Endothelial cell of umbilical vein (primary cell): ENCODE measurements at regions not wholly inside any gene's neighbourhood (a gene's known extent, or its start where the extent isn't known, plus 50 kb on each side); places are given as distances from the start of the nearest gene placed in this dataset.
"Not testable (repeated sequence)": the region's sequence is repeated elsewhere in the genome, so short reads cannot be mapped to it uniquely, and the experiment has no call there.

Experiments used
- BruUV-seq: library from RNA; stranded (reverse); fragments of 400-500 nt; replicated peaks from 2 replicates; lab custom pipeline; 2021; lab: Mats Ljungman, UMichigan
- CTCF ChIA-PET: fragments of 300-600, 350-600 bp; sonication (Branson Sonifier 250); formaldehyde crosslinking; loops from one replicate; lab custom pipeline; 2021; ENCODE audit warnings: antibody characterized with exemption, inconsistent platforms; lab: Charles Lee
- POLR2A ChIA-PET: fragments of 300-600, 350-600 bp; sonication (Branson Sonifier 250); formaldehyde crosslinking; loops from one replicate; lab custom pipeline; 2021; ENCODE audit warnings: antibody characterized with exemption, inconsistent platforms; lab: Charles Lee
- DNase-seq: peaks from one replicate; pipeline ENCODE4 v3.0.0-alpha.2; 2011; ENCODE audit warnings: low read depth, low spot score
- FAIRE-seq: peaks from 2 replicates; lab custom pipeline; 2011; peaks lifted over from hg19 to GRCh38; lab: Jason Lieb, UNC
- H2AFZ ChIP-seq: 2 replicates; pipeline ENCODE4 v1.6.0; 2012; ENCODE audit warnings: low read depth, low read length, control low read depth, inconsistent platforms
- H3K27ac ChIP-seq: 2 replicates; pipeline ENCODE4 v1.5.1; 2011; ENCODE audit warnings: low read depth, mild to moderate bottlenecking, control low read depth, low read length, moderate library complexity; ENCODE audit not compliant: insufficient read depth
- H3K27me3 ChIP-seq, 2 experiments: 2 replicates each; pipeline versions ENCODE4 v1.6.0 to v1.6.1; 2011; ENCODE audit warnings: low read length in 2 of 2, mixed read lengths in 1 of 2; ENCODE audit not compliant: control insufficient read depth in 2 of 2, insufficient read depth in 2 of 2
- H3K36me3 ChIP-seq, 2 experiments: 2 replicates in 1 of 2; 3 replicates in 1 of 2; pipeline ENCODE4 v1.5.1; 2011; ENCODE audit warnings: low read length in 2 of 2, mild to moderate bottlenecking in 1 of 2, moderate library complexity in 1 of 2; ENCODE audit not compliant: control insufficient read depth in 2 of 2, insufficient read depth in 2 of 2; ENCODE audit errors: extremely low read depth in 1 of 2
- H3K4me1 ChIP-seq: 3 replicates; pipeline ENCODE4 v1.5.1; 2011; ENCODE audit warnings: mild to moderate bottlenecking, low read length; ENCODE audit not compliant: control insufficient read depth, insufficient read depth; ENCODE audit errors: extremely low read depth
- H3K4me2 ChIP-seq: 2 replicates; pipeline ENCODE4 v1.6.1; 2011; ENCODE audit warnings: low read length, control low read depth, mixed read lengths; ENCODE audit not compliant: insufficient read depth
- H3K4me3 ChIP-seq, 3 experiments: fragments of 200-600 bp in 1 of 3; sonication (generic), shearing (Covaris generic) in 1 of 3; replicated peaks in 1 of 3; 2 replicates each; pipeline ENCODE4 v1.5.1; 2011 to 2016; ENCODE audit warnings: control low read depth in 3 of 3, low read length in 3 of 3, mild to moderate bottlenecking in 2 of 3, inconsistent platforms in 1 of 3, low read depth in 1 of 3, moderate library complexity in 1 of 3; ENCODE audit not compliant: insufficient read depth in 1 of 3
- H3K79me2 ChIP-seq: 2 replicates; pipeline ENCODE4 v1.6.0; 2012; ENCODE audit warnings: low read length, inconsistent platforms; ENCODE audit not compliant: control insufficient read depth, insufficient read depth
- H3K9ac ChIP-seq: replicated peaks from 2 replicates; pipeline ENCODE3; 2011; ENCODE audit warnings: low read length, control low read depth; ENCODE audit not compliant: insufficient read depth; ENCODE audit errors: extremely low read depth
- H3K9me1 ChIP-seq: replicated peaks from 3 replicates; pipeline ENCODE4 v1.6.0; 2011; ENCODE audit warnings: mild to moderate bottlenecking, low read length; ENCODE audit not compliant: control insufficient read depth, insufficient read depth; ENCODE audit errors: extremely low read depth
- H3K9me3 ChIP-seq: replicated peaks from 2 replicates; pipeline ENCODE4 v1.5.1; 2012; ENCODE audit warnings: low read length, inconsistent platforms; ENCODE audit not compliant: control insufficient read depth, insufficient read depth
- H4K20me1 ChIP-seq: replicated peaks from 2 replicates; pipeline ENCODE3; 2011; ENCODE audit warnings: mild to moderate bottlenecking, low read length; ENCODE audit not compliant: control insufficient read depth, insufficient read depth; ENCODE audit errors: extremely low read depth
- EZH2 ChIP-seq: IDR thresholded peaks from 2 replicates; pipeline ENCODE4 v1.6.1; 2012; ENCODE audit warnings: borderline replicate concordance, low read depth, mild to moderate bottlenecking, moderate library complexity, low read length, inconsistent platforms; ENCODE audit not compliant: severe bottlenecking
- FOS ChIP-seq: IDR thresholded peaks from 2 replicates; pipeline ENCODE4 v1.6.1; 2011; ENCODE audit warnings: mild to moderate bottlenecking, low read length, moderate library complexity, borderline replicate concordance; ENCODE audit not compliant: insufficient read depth
- GATA2 ChIP-seq: IDR thresholded peaks from 2 replicates; pipeline ENCODE4 v1.7.0; 2011; ENCODE audit warnings: low read depth, mild to moderate bottlenecking, moderate library complexity, mixed read lengths, low read length; ENCODE audit not compliant: insufficient read length, insufficient read depth
- JUN ChIP-seq: IDR thresholded peaks from 2 replicates; pipeline ENCODE4 v1.6.1; 2011; ENCODE audit warnings: borderline replicate concordance, low read depth; ENCODE audit not compliant: insufficient read length, insufficient read depth
- MYC ChIP-seq: IDR thresholded peaks from one replicate; pipeline ENCODE4 v1.6.1; 2011; ENCODE audit warnings: mild to moderate bottlenecking, low read depth, low read length
- POLR2A ChIP-seq: IDR thresholded peaks from 2 replicates; pipeline ENCODE4 v1.6.1; 2012; ENCODE audit warnings: low read depth, mild to moderate bottlenecking, control low read depth, low read length
- POLR2AphosphoS5 ChIP-seq: IDR thresholded peaks from 2 replicates; pipeline ENCODE4 v1.6.1; 2012; ENCODE audit warnings: low read depth, mild to moderate bottlenecking, control low read depth, low read length, moderate library complexity; ENCODE audit not compliant: insufficient read depth
- dilution Hi-C: fragments of 300-500 bp; cut with MboI; formaldehyde crosslinking; loops from one replicate; pipeline ENCODE4 v1.15.0; 2019; ENCODE audit warnings: low sequenced_read_pairs; ENCODE audit not compliant: extremely low pct_ligation_motif_present
- intact Hi-C: fragments of 100-400 bp; cut with micrococcal nuclease; formaldehyde crosslinking; loops from one replicate; pipeline ENCODE4 v1.10.0; 2022
- TF ChIP-seq, protein P1 (sequence below): IDR thresholded peaks from 2 replicates; pipeline ENCODE4 v1.6.1; 2011; ENCODE audit not compliant: insufficient read depth, insufficient read length
- TF ChIP-seq, protein P2 (sequence below), 2 donors: IDR thresholded peaks; 1 replicate in 1 of 2; 2 replicates in 1 of 2; pipeline ENCODE4 v1.5.1; 2011; ENCODE audit warnings: low read length in 2 of 2, mild to moderate bottlenecking in 2 of 2, moderate library complexity in 2 of 2, control low read depth in 1 of 2, inconsistent platforms in 1 of 2, low read depth in 1 of 2; ENCODE audit not compliant: insufficient read depth in 1 of 2; ENCODE audit errors: extremely low read depth in 1 of 2

DNA sequence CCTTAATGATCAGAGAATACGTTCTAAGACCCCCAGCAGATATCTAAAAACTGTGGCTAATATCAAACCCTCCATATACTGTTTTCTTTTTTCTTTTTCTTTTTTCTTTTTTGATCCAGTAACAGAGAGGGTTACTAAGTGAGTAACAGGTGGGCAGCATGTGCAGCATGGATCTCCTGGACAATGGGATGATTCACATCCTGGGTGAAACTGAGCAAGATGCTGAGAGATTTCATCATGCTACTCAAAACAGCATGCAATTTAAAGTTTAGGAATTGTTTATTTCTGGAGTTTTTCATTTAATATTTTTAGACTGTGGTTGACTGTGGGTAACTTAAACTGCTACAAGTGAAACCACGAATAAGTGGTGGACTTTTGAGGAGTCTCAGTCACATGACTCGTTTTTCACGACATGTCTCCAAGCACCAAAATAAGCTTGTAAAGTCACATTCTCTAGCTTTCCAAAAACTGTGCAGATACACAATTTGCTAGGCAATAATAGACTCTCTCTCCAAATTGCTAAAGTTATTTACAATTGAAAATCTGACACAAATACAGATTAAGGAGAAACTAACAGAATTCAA lies 716.2 kb downstream of the NXPH1 start:
- CTCF ChIA-PET, result no interaction called here
- FAIRE-seq, result no peak
- Histone ChIP-seq H3K9ac (no peak overlapping the region), H3K9me3 (peaks cover 3% of the 10 kb centered on the region), H3K36me3 (no peaks in the 10 kb centered on the region), H3K4me1 (no peaks in the 10 kb centered on the region), H3K27me3 (no peaks in the 10 kb centered on the region), H3K4me3 (no peak overlapping the region), H3K9me1 (no peaks in the 10 kb centered on the region), H2AFZ (no peak overlapping the region), H3K4me2 (no peak overlapping the region), H3K27ac (no peak overlapping the region), H4K20me1 (no peaks in the 10 kb centered on the region), H3K79me2 (no peaks in the 10 kb centered on the region)
- POLR2A ChIA-PET, result no interaction called here
- intact Hi-C loops, result no loop called here
- no TSS peak for BruUV-seq
- dilution Hi-C loops, result no loop called here
- TF ChIP-seq, protein P1, sequence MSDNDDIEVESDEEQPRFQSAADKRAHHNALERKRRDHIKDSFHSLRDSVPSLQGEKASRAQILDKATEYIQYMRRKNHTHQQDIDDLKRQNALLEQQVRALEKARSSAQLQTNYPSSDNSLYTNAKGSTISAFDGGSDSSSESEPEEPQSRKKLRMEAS, result no peak
- TF ChIP-seq, protein P2, sequence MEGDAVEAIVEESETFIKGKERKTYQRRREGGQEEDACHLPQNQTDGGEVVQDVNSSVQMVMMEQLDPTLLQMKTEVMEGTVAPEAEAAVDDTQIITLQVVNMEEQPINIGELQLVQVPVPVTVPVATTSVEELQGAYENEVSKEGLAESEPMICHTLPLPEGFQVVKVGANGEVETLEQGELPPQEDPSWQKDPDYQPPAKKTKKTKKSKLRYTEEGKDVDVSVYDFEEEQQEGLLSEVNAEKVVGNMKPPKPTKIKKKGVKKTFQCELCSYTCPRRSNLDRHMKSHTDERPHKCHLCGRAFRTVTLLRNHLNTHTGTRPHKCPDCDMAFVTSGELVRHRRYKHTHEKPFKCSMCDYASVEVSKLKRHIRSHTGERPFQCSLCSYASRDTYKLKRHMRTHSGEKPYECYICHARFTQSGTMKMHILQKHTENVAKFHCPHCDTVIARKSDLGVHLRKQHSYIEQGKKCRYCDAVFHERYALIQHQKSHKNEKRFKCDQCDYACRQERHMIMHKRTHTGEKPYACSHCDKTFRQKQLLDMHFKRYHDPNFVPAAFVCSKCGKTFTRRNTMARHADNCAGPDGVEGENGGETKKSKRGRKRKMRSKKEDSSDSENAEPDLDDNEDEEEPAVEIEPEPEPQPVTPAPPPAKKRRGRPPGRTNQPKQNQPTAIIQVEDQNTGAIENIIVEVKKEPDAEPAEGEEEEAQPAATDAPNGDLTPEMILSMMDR (IDR thresholded peaks at IDR 0.05; ENCODE audit: extremely low read depth in 1 of 2, insufficient read depth in 1 of 2, low read depth in 1 of 2, low read length in 2 of 2), result no peak
- TF ChIP-seq GATA2, result no peak
- no peak for TF ChIP-seq JUN
- TF ChIP-seq FOS, result no peak
- TF ChIP-seq EZH2, result no peak
- no peak for TF ChIP-seq POLR2A
- TF ChIP-seq POLR2AphosphoS5, result no peak
- TF ChIP-seq MYC, result no peak
- no peak for DNase-seq

DNA sequence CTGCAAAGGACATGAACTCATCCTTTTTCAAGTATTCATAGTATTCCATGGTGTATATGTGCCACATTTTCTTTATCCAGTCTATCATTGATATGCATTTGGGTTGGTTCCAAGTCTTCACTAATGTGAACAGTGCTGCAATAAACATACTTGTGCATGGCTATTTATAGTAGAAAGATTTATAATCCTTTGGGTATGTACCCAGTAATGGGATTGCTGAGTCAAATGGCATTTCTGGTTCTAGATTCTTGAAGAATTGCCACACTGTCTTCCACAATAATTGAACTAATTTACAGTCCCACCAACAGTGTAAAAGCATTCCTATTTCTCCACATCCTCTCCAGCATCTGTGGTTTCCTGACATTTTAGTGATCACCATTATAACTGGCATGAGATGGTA lies 730.3 kb downstream of the NXPH1 start:
- H4K20me1 ChIP-seq, intact Hi-C loops: not testable (repeated sequence)

More for the DNA sequence above, 730.3 kb downstream of the NXPH1 start:
- H3K4me2 ChIP-seq, DNase-seq, H3K9ac ChIP-seq, dilution Hi-C loops, H3K4me3 ChIP-seq, POLR2A ChIA-PET, CTCF ChIA-PET, H3K27ac ChIP-seq, H2AFZ ChIP-seq, H3K27me3 ChIP-seq, H3K4me1 ChIP-seq, H3K36me3 ChIP-seq, H3K9me3 ChIP-seq, H3K79me2 ChIP-seq, H3K9me1 ChIP-seq, BruUV-seq, FAIRE-seq: not testable (repeated sequence)
